Neural cell (in vitro differentiated cells): ENCODE measurements at regions not wholly inside any gene's neighbourhood (a gene's known extent, or its start where the extent isn't known, plus 50 kb on each side); places are given as distances from the start of the nearest gene placed in this dataset.

Experiments
- H2AFZ ChIP-seq: fragments of 200-600, 300-800 bp; sonication (generic), shearing (Covaris generic); 2 replicates; pipeline ENCODE4 v1.6.0; 2014; ENCODE audit warnings: low read depth, mild to moderate bottlenecking, antibody characterized with exemption, low read length, moderate library complexity
- H3F3A ChIP-seq: fragments of 200-600 bp; shearing (Covaris generic); 2 replicates; pipeline ENCODE4 v1.6.1; 2016; ENCODE audit warnings: mild to moderate bottlenecking, moderate library complexity, mixed read lengths, antibody characterized with exemption, low read length; ENCODE audit not compliant: insufficient read depth, poor library complexity, severe bottlenecking
- H3K27ac ChIP-seq: fragments of 200-600, 300-800 bp; sonication (generic), shearing (Covaris generic); 2 replicates; pipeline ENCODE4 v1.5.1; 2014; ENCODE audit warnings: mild to moderate bottlenecking, low read length, moderate library complexity
- H3K27me3 ChIP-seq: fragments of 300-800, 200-600 bp; sonication (generic), shearing (Covaris generic); 2 replicates; pipeline ENCODE4 v1.6.0; 2014; ENCODE audit warnings: mild to moderate bottlenecking, low read depth, low read length, moderate library complexity; ENCODE audit not compliant: insufficient read depth
- H3K36me3 ChIP-seq: fragments of 300-800, 200-600 bp; sonication (generic), shearing (Covaris generic); 2 replicates; pipeline ENCODE4 v1.5.1; 2014; ENCODE audit warnings: mild to moderate bottlenecking, antibody characterized with exemption, low read length, moderate library complexity; ENCODE audit not compliant: insufficient read depth
- H3K4me2 ChIP-seq: fragments of 300-800, 200-600 bp; sonication (generic), shearing (Covaris generic); 2 replicates; pipeline ENCODE4 v1.6.0; 2014; ENCODE audit warnings: mild to moderate bottlenecking, low read length
- H3K4me3 ChIP-seq: fragments of 300-800, 200-600 bp; sonication (generic), shearing (Covaris generic); 2 replicates; pipeline ENCODE4 v1.5.1; 2014; ENCODE audit warnings: mild to moderate bottlenecking, low read length, moderate library complexity
- H3K79me2 ChIP-seq: fragments of 200-600 bp; shearing (Covaris generic); replicated peaks from 2 replicates; pipeline ENCODE4 v1.6.0; 2014; ENCODE audit warnings: mild to moderate bottlenecking, low read length, moderate library complexity; ENCODE audit not compliant: insufficient read depth
- H3K9ac ChIP-seq: fragments of 300-800, 200-600 bp; sonication (generic), shearing (Covaris generic); 2 replicates; pipeline ENCODE4 v1.6.1; 2016; ENCODE audit warnings: mild to moderate bottlenecking, low read length, mixed read lengths
- H3K9me2 ChIP-seq: fragments of 200-600 bp; shearing (Covaris generic); 2 replicates; pipeline ENCODE4 v1.6.1; 2016; ENCODE audit warnings: mild to moderate bottlenecking, low read length, mixed read lengths; ENCODE audit not compliant: insufficient read depth
- H3K9me3 ChIP-seq: fragments of 200-600, 300-800 bp; sonication (generic), shearing (Covaris generic); 2 replicates; pipeline ENCODE4 v1.6.1; 2016; ENCODE audit warnings: mild to moderate bottlenecking, mixed run types, low read length, moderate library complexity, mixed read lengths
- H4K20me1 ChIP-seq: fragments of 200-600 bp; shearing (Covaris generic); 2 replicates; pipeline ENCODE4 v1.6.1; 2016; ENCODE audit warnings: mild to moderate bottlenecking, mixed run types; ENCODE audit not compliant: insufficient read depth
- EP300 ChIP-seq: fragments of 450-650 bp; conservative IDR thresholded peaks from 2 replicates; pipeline ENCODE4 v1.6.1; 2014; ENCODE audit warnings: antibody characterized with exemption, mild to moderate bottlenecking, moderate library complexity; ENCODE audit not compliant: poor library complexity, severe bottlenecking
- EZH2 ChIP-seq: fragments of 200-600, 300-800 bp; shearing (Covaris generic), sonication (generic); IDR thresholded peaks from 2 replicates; pipeline ENCODE4 v1.6.1; 2014; ENCODE audit warnings: antibody characterized with exemption, low read length, borderline replicate concordance, mild to moderate bottlenecking; ENCODE audit not compliant: insufficient read depth, poor library complexity, severe bottlenecking
- MXI1 ChIP-seq: fragments of 450-650 bp; conservative IDR thresholded peaks from 2 replicates; pipeline ENCODE4 v1.6.1; 2014; ENCODE audit warnings: antibody characterized with exemption, mild to moderate bottlenecking; ENCODE audit not compliant: poor library complexity, severe bottlenecking
- POLR2AphosphoS5 ChIP-seq: IDR thresholded peaks from 2 replicates; pipeline ENCODE4 v1.6.1; 2012
- RAD21 ChIP-seq: fragments of 450-650 bp; conservative IDR thresholded peaks from 2 replicates; pipeline ENCODE4 v1.6.1; 2014; ENCODE audit warnings: antibody characterized with exemption, mild to moderate bottlenecking, moderate library complexity
- SMC3 ChIP-seq: fragments of 450-650 bp; conservative IDR thresholded peaks from 2 replicates; pipeline ENCODE4 v1.6.1; 2014; ENCODE audit warnings: antibody characterized with exemption, mild to moderate bottlenecking, moderate library complexity; ENCODE audit not compliant: poor library complexity
- TAF1 ChIP-seq: IDR thresholded peaks from 2 replicates; pipeline ENCODE4 v1.6.1; 2012; ENCODE audit warnings: low read depth
- TF ChIP-seq, protein P1 (sequence below): fragments of 450-650 bp; IDR thresholded peaks from 2 replicates; pipeline ENCODE4 v1.5.1; 2014; ENCODE audit warnings: antibody characterized with exemption, mild to moderate bottlenecking, moderate library complexity; ENCODE audit not compliant: poor library complexity, severe bottlenecking
- TF ChIP-seq, protein P2 (sequence below): IDR thresholded peaks from 2 replicates; pipeline ENCODE4 v1.6.1; 2012; ENCODE audit warnings: borderline replicate concordance

DNA sequence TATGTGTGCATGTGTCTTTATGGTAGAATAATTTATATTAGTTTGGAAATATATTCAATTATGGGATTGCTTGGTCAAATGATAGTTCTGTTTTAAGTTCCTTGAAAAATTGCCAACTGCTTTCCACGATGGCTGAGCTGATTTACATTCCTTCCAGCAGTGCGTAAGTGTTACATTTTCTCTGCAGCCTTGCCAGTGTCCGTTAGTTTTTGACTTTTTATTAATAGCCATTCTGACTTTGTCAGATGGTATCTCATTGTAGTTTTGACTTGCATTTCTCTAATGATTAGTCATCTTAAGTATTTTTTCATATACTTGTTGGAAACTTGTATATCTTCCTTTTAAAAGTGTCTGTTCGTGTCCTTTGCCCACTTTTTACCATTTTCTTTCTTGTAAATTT lies 434.2 kb upstream of the POT1 start:
- Histone ChIP-seq H3F3A (no peaks in the 10 kb centered on the region), H3K4me3 (no peak overlapping the region), H3K9me2 (no peaks in the 10 kb centered on the region), H3K27me3 (no peaks in the 10 kb centered on the region), H3K27ac (no peak overlapping the region), H3K4me2 (no peak overlapping the region), H3K36me3 (no peaks in the 10 kb centered on the region), H3K9ac (no peak overlapping the region), H4K20me1 (no peaks in the 10 kb centered on the region), H2AFZ (no peak overlapping the region), H3K79me2 (no peaks in the 10 kb centered on the region), H3K9me3 (no peaks in the 10 kb centered on the region)
- TF ChIP-seq, protein P1, sequence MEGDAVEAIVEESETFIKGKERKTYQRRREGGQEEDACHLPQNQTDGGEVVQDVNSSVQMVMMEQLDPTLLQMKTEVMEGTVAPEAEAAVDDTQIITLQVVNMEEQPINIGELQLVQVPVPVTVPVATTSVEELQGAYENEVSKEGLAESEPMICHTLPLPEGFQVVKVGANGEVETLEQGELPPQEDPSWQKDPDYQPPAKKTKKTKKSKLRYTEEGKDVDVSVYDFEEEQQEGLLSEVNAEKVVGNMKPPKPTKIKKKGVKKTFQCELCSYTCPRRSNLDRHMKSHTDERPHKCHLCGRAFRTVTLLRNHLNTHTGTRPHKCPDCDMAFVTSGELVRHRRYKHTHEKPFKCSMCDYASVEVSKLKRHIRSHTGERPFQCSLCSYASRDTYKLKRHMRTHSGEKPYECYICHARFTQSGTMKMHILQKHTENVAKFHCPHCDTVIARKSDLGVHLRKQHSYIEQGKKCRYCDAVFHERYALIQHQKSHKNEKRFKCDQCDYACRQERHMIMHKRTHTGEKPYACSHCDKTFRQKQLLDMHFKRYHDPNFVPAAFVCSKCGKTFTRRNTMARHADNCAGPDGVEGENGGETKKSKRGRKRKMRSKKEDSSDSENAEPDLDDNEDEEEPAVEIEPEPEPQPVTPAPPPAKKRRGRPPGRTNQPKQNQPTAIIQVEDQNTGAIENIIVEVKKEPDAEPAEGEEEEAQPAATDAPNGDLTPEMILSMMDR: no peak

DNA sequence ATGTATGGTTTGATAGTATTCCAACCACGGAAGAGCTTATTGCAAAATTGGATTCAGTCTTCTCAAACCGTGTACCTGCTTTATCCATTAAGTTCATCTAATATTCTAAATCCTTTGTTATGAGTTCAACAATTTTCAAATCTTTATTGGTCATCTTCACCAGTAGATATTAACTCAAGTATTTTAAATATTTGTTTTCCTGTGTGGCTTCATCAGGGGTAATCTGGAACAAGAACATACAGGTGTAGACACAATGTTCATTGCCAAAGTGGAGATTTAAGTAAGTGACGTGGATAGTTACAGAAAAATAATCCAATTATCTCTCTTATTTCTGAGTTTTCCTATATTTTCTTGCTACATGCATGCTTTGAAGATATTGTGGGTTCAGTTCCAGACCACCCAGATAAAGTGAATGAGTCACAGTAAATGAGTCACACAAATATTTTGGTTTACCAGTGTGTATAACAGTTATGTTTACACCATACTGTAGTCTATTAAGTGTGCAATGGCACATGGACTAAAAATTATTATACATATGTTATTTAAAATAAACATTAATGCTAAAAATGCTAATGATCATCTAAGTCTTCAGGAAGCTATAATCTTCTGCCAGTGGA lies 429.0 kb upstream of the POT1 start:
- Histone ChIP-seq H3K79me2 (no peaks in the 10 kb centered on the region), H3K9ac (no peak overlapping the region), H3K27me3 (no peaks in the 10 kb centered on the region), H3K9me3 (no peaks in the 10 kb centered on the region), H3K4me3 (no peak overlapping the region), H2AFZ (no peak overlapping the region), H3K4me2 (no peak overlapping the region), H3K36me3 (no peaks in the 10 kb centered on the region), H3K27ac (no peak overlapping the region), H3K9me2 (no peaks in the 10 kb centered on the region), H3F3A (no peaks in the 10 kb centered on the region), H4K20me1 (no peaks in the 10 kb centered on the region)
- TF ChIP-seq, protein P2, sequence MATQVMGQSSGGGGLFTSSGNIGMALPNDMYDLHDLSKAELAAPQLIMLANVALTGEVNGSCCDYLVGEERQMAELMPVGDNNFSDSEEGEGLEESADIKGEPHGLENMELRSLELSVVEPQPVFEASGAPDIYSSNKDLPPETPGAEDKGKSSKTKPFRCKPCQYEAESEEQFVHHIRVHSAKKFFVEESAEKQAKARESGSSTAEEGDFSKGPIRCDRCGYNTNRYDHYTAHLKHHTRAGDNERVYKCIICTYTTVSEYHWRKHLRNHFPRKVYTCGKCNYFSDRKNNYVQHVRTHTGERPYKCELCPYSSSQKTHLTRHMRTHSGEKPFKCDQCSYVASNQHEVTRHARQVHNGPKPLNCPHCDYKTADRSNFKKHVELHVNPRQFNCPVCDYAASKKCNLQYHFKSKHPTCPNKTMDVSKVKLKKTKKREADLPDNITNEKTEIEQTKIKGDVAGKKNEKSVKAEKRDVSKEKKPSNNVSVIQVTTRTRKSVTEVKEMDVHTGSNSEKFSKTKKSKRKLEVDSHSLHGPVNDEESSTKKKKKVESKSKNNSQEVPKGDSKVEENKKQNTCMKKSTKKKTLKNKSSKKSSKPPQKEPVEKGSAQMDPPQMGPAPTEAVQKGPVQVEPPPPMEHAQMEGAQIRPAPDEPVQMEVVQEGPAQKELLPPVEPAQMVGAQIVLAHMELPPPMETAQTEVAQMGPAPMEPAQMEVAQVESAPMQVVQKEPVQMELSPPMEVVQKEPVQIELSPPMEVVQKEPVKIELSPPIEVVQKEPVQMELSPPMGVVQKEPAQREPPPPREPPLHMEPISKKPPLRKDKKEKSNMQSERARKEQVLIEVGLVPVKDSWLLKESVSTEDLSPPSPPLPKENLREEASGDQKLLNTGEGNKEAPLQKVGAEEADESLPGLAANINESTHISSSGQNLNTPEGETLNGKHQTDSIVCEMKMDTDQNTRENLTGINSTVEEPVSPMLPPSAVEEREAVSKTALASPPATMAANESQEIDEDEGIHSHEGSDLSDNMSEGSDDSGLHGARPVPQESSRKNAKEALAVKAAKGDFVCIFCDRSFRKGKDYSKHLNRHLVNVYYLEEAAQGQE: no peak
- TF ChIP-seq SMC3: no peak
- no peak for TF ChIP-seq RAD21
- no peak for TF ChIP-seq EZH2
- no peak for TF ChIP-seq EP300
- no peak for TF ChIP-seq TAF1
- no peak for TF ChIP-seq POLR2AphosphoS5
- TF ChIP-seq MXI1: no peak
- TF ChIP-seq, protein P1: no peak
